HEK293T (cell line): ENCODE measurements at regions not wholly inside any gene's neighbourhood (a gene's known extent, or its start where the extent isn't known, plus 50 kb on each side); places are given as distances from the start of the nearest gene placed in this dataset.

Experiments used
- BHLHE40 ChIP-seq: fragments of 450-650 bp; IDR thresholded peaks from 2 replicates; pipeline ENCODE4 v1.6.1; 2016; ENCODE audit warnings: mild to moderate bottlenecking, moderate library complexity, borderline replicate concordance
- ELF4 ChIP-seq: fragments of 450-650 bp; IDR thresholded peaks from 2 replicates; pipeline ENCODE4 v1.6.1; 2017; ENCODE audit warnings: antibody characterized with exemption
- FOXK2 ChIP-seq: fragments of 450-650 bp; IDR thresholded peaks from 2 replicates; pipeline ENCODE4 v1.6.1; 2016; ENCODE audit warnings: mild to moderate bottlenecking
- HDGF ChIP-seq: fragments of 450-650 bp; IDR thresholded peaks from 2 replicates; pipeline ENCODE4 v1.6.1; 2017; ENCODE audit warnings: antibody characterized with exemption, borderline replicate concordance
- NFRKB ChIP-seq: fragments of 450-650 bp; IDR thresholded peaks from 2 replicates; pipeline ENCODE4 v1.6.1; 2016; ENCODE audit warnings: mild to moderate bottlenecking, moderate library complexity

DNA sequence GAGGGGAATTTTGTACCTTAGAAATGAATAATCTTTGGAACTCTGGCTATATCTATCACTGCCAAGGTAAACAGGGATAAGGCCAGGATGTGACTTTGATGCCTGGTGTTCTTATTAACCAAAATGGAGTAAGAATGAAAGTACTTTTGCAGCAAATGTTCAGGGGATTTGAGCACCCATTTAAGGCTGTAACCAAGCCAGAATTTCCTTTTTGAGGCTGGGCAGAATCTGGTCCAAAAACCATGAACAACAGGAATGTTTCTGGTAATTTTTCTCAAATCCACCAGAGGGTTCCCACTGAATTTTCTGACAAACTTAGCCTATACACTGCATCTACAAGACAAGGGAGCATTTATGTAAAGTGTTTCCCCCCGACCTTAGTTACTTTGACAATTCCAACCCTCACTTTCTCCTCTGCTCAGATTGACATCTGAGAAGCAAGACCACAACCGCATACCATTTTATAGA is 120.6 kb downstream of the BAMBI start:
- no peak for TF ChIP-seq BHLHE40
- TF ChIP-seq ELF4: no peak
- TF ChIP-seq FOXK2: no peak
- TF ChIP-seq NFRKB: no peak
- TF ChIP-seq HDGF: no peak
